Activated T-cell treated with anti-CD3 and anti-CD28 coated beads for 4 hours (primary cell): ENCODE measurements at regions not wholly inside any gene's neighbourhood (a gene's known extent, or its start where the extent isn't known, plus 50 kb on each side); places are given as distances from the start of the nearest gene placed in this dataset.

ENCODE experiments used
- DNase-seq: peaks from one replicate; pipeline ENCODE4 v3.0.0-alpha.2; 2020

DNA sequence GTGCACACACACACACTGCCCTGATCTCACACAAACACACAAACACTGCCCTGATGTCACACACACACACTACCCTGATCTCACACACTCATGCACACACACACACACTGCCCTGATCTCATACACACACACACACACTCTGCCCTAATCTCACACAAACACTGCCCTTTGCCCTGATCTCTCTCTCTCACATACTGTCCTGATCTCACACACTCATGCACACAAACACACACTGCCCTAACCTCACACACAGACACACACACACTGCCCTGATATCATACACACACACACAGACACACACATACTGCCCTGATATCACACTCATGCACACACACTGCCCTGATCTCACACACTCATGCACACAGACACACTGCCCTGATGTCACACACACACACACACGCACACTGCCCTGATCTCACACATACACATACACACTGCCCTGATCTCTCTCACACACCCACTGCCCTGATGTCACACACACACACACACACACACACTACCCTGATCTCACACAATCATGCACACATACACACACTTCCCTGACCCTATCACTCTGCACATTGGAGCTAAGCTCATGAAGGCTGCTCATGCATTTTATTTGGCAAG, 97.6 kb upstream of the DIO3 start:
- no peak for DNase-seq

- DNase-seq: no peak
These were observed 96.8 kb upstream of the DIO3 start for GRCh38 chr14:101464310-101464983.

DNA sequence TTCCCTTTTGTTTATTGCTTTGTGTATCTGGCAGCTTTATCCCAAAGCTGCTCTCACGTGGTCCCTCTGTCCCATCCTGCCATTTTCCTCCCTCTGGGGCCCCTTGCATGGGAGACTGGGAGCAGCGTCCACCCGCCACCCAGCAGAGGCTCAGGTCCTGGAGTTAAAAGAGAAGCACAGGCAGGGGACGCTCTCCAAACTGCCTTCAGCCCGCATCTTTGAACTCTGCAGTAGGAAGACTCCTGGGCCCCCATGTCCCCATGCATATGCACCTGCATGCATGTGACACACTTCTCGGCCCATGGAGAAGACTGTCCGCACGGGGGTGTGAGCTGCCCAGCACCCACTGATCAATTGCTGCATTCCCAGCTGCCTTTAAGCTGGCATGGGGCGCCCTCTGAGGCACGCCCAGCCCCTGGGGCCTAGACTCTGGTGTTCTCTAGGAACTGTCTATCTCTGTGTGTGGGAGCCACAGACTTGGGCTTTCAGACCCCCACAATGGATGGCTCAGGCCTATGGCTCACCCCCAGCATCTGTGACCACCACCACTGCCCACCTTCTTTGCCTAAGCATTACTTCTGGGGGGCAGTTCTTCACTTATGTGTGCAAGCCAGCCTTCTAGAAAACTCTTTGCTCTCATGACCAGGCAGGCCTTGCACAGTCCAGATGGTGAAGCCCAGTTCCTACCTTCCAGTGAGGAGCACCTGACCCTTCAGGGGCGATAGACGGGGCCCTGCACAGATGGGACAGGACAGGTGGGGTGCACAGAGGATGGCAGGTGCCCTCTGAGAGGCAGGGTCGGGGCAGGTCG, 96.1 kb upstream of the DIO3 start:
- no peak for DNase-seq

- DNase-seq: no peak
These were observed 95.4 kb upstream of the DIO3 start for GRCh38 chr14:101465795-101466448.

- DNase-seq: no peak
These were observed 94.7 kb upstream of the DIO3 start for GRCh38 chr14:101466456-101467180.

DNA sequence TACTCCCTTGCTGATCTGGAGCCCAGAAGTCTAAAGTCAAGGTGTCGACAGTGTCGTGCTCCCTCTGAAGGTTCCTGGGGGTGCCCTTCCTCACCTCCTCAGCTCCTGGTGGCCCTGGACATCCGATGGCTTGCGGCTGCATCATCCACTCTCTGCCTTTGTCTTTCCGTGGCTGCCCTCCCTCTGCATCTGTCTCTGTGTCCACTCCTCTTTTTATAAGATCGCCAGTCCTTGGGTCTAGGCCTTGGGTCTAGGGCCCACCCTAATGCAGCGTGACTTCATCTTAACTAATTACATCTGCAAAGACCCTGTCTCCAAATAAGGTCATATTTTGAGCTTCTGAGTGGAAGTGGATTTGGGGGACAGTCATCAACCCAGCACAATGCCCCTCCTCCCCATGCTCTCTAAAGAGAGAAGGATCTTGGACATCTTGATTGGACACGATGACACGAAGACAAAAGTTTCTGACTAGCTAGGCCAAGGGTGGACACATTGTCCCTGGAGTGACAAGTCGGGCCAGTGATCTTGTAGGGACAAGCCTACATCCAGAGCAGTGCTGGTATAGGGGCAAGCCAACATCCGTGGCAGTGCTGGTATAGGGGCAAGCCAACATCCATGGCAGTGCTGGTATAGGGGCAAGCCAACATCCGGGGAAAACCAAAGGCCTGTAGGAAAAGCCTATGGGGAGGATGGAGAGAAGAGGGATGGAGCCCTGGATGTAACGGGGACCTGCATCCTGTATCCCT, 93.9 kb upstream of the DIO3 start:
- DNase-seq: no peak

- DNase-seq: no peak
These were observed 91.7 kb upstream of the DIO3 start for GRCh38 chr14:101469382-101470247.

- DNase-seq: no peak
These were observed 91.0 kb upstream of the DIO3 start for GRCh38 chr14:101470266-101470665.

GRCh38 chr14:101471723-101472517, 89.4 kb upstream of the DIO3 start:
- DNase-seq: no peak

DNA sequence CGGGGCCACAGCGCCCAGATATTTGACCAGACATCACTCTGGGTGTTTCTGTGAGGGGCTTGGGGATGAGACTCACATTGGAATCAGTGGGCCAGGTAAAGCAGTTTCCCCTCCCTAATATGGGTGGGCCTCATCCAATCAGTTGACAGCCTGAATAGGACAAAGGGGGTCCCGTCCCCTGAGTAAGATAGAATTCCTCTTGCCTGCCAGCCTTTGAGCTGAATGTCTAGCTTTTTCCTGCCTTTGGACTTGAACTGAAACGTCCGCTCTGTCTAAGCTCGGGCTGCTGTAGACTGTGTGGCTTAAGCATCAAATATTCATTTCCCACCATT, 88.8 kb upstream of the DIO3 start:
- DNase-seq: no peak

DNA sequence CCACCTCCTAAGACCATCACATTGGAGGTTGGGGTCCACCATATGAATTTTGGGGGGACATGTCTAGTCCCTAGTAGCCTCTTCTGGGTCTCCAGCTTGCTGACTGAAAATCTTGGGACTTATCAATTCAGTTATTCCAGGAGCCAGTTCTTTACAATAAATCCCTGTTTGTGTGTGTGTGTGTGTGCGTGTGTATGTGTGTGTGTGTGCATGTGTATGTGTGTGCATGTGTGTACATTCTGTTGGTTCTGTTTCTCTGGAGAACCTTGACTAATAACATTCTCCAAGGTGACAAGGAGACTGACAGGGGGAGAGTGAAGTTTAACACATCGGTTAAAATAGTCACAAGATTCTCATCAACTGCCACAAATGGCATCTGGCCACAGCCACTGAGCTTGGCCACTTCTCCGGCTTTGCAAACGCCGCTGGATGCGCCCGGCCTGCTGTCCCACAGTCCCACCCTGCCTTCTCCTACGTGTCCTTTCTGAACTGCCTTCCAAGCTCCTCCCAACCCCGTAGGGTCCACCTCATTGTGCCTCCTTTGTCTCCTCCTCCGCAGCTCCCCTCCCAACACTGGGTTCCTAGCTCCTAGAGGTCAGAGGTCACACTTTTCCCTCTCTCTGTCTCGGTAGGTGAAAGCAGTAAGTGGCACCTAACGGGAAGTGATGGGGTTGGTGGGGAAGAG, 88.1 kb upstream of the DIO3 start:
- no peak for DNase-seq

DNA sequence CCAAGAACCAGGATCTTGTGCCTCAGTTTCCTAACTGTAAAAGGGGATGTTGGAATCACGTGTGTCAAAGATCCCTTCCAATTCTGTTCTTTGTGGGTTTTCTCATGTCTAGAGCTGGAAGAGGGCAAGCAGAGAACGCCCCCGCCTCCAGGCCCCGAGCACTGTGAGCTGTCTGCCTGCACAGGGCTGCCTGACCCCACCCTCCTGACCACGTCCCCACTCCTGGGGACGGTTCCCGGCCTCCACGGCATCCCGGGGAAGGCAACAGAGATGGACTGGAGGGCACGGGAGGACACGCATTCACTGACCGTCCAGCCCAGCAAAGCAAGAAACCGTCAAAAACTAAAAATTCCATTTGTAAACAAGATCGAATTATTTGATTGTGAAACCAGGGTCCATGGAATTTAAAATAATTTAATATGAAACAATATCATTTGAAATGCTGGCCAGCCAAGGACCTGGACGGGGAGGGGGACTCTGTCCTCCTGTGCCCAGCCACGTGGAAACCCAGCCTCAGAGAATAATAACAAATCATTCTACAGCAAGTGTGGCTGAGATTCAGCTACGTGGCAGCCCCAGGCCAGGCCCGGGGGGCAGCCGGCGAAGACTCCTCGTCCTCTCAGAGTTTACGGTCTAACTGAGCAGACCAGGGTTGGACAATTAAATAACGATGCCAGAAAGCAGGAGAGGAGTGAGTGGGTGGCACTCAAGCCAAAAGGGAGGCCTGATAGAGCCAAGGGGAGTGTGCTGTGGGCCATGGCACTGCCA, 87.3 kb upstream of the DIO3 start:
- DNase-seq: no peak

GRCh38 chr14:101474563-101475455, 86.5 kb upstream of the DIO3 start:
- no peak for DNase-seq

- no peak for DNase-seq
These were observed 85.6 kb upstream of the DIO3 start for GRCh38 chr14:101475456-101476257.

GRCh38 chr14:101476258-101476915, 84.9 kb upstream of the DIO3 start:
- no peak for DNase-seq

DNA sequence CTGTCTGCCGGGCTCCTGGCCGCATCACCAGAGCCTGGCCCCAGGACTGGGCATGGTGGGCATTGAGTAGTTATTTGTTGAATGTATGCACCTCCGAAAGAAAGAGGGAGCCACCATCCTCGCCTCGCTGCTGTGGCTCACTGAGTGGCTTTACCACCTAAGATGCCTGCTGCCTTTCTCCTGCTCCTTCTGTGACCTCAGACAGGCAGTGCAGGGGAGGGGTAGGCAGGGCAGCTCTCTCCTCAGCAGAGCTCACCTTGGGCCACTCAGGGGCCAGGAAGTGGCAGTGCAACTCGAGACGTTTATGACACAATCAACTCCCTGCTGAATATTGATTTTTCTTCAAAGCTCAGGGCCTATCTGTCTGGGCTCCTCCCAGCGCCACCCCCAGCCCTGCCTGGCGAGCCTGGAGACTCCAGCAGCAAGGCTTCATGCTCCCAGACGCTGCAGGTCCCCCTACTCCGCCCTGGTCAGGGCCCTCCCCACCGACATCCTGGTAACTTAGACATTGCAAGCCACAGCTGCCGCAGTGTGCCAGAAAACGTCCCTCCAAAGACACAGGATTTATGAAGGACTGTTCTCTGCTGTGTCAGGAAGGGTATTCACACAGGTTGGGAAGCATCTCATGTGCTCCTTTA, 84.3 kb upstream of the DIO3 start:
- no peak for DNase-seq
